ENCODE measurements at regions not wholly inside any gene's neighbourhood (a gene's known extent, or its start where the extent isn't known, plus 50 kb on each side); places are given as distances from the start of the nearest gene placed in this dataset.

- no peak for TF ChIP-seq CTCF (conservative IDR thresholded peaks at IDR 0.05 in 1 of 2, IDR thresholded peaks at IDR 0.05 in 1 of 2; ENCODE audit: low read depth in 1 of 2, low read length in 2 of 2)
- no peak for TF ChIP-seq EZH2 (IDR thresholded peaks at IDR 0.05; ENCODE audit: low read length, missing control alignments)
Observed at GRCh38 chr15:94538280-94538679, 306.9 kb downstream of the MCTP2 start.

All from fibroblast of lung (primary cell).